HTR-8/SVneo (cell line): ENCODE measurements at regions not wholly inside any gene's neighbourhood (a gene's known extent, or its start where the extent isn't known, plus 50 kb on each side); places are given as distances from the start of the nearest gene placed in this dataset.
"Not testable (repeated sequence)": the region's sequence is repeated elsewhere in the genome, so short reads cannot be mapped to it uniquely, and the experiment has no call there.

ENCODE experiments used
- DNase-seq: peaks from one replicate; pipeline ENCODE4 v3.0.0; 2011; ENCODE audit warnings: low spot score, mixed read lengths; ENCODE audit not compliant: insufficient read length
- FAIRE-seq: peaks from 2 replicates; lab custom pipeline; 2011; peaks lifted over from hg19 to GRCh38; lab: Jason Lieb, UNC

GRCh38 chr10:80697926-80698325 is 160.2 kb downstream of the SH2D4B start:
- DNase-seq: no peak
- FAIRE-seq: no peak

GRCh38 chr10:80699602-80700039 is 161.9 kb downstream of the SH2D4B start:
- DNase-seq (peak; percentile 64), FAIRE-seq (peak; percentile 68)

GRCh38 chr10:80700252-80700651 is 162.6 kb downstream of the SH2D4B start:
- no peak for DNase-seq
- FAIRE-seq: no peak

GRCh38 chr10:80700760-80701444 is 163.2 kb downstream of the SH2D4B start:
- DNase-seq (no peak), FAIRE-seq (no peak)

- no peak for FAIRE-seq
- DNase-seq: no peak
Measured at GRCh38 chr10:80701706-80702105, 164.0 kb downstream of the SH2D4B start.

- no peak for DNase-seq
- FAIRE-seq: no peak
Measured at GRCh38 chr10:80702143-80702542, 164.4 kb downstream of the SH2D4B start.

- FAIRE-seq (no peak), DNase-seq (no peak)
Measured at GRCh38 chr10:80705899-80706298, 168.2 kb downstream of the SH2D4B start.

- FAIRE-seq: no peak
Measured at GRCh38 chr10:80708185-80708584, 170.5 kb downstream of the SH2D4B start.

GRCh38 chr10:80708808-80709207 is 171.1 kb downstream of the SH2D4B start:
- FAIRE-seq (no peak), DNase-seq (no peak)

More at GRCh38 chr10:80708185-80708584, 170.5 kb downstream of the SH2D4B start:
- DNase-seq: no peak

- no peak for FAIRE-seq
Measured at GRCh38 chr10:80709866-80710265, 172.2 kb downstream of the SH2D4B start.

GRCh38 chr10:80713398-80713928 is 175.8 kb downstream of the SH2D4B start:
- DNase-seq (no peak), FAIRE-seq (no peak)

More at GRCh38 chr10:80709866-80710265, 172.2 kb downstream of the SH2D4B start:
- DNase-seq: no peak

- DNase-seq (no peak), FAIRE-seq (no peak)
Measured at GRCh38 chr10:80714566-80714965, 176.9 kb downstream of the SH2D4B start.

GRCh38 chr10:80718024-80718423 is 180.3 kb downstream of the SH2D4B start:
- DNase-seq: no peak
- no peak for FAIRE-seq

- no peak for FAIRE-seq
Measured at GRCh38 chr10:80719935-80720334, 182.2 kb downstream of the SH2D4B start.

GRCh38 chr10:80720549-80720948 is 182.8 kb downstream of the SH2D4B start:
- DNase-seq: no peak
- no peak for FAIRE-seq

More at GRCh38 chr10:80719935-80720334, 182.2 kb downstream of the SH2D4B start:
- DNase-seq: no peak

GRCh38 chr10:80728354-80728753 is 190.7 kb downstream of the SH2D4B start:
- not testable (repeated sequence) for FAIRE-seq, DNase-seq

GRCh38 chr10:80729896-80730295 is 192.2 kb downstream of the SH2D4B start:
- FAIRE-seq: no peak
- no peak for DNase-seq

GRCh38 chr10:80730522-80730921 is 192.8 kb downstream of the SH2D4B start:
- FAIRE-seq: no peak
- no peak for DNase-seq

GRCh38 chr10:80734589-80734988 is 196.9 kb downstream of the SH2D4B start:
- no peak for FAIRE-seq
- no peak for DNase-seq

- DNase-seq: no peak
- FAIRE-seq: no peak
Measured at GRCh38 chr10:80737209-80737608, 199.5 kb downstream of the SH2D4B start.

- FAIRE-seq: no peak
- DNase-seq: no peak
Measured at GRCh38 chr10:80739328-80739727, 201.6 kb downstream of the SH2D4B start.
